Naive B cell (primary cell): ENCODE measurements at regions not wholly inside any gene's neighbourhood (a gene's known extent, or its start where the extent isn't known, plus 50 kb on each side); places are given as distances from the start of the nearest gene placed in this dataset.
"Not testable (repeated sequence)": the region's sequence is repeated elsewhere in the genome, so short reads cannot be mapped to it uniquely, and the experiment has no call there.

Experiments used
- ATAC-seq, 2 donors: fragments of 150-1000 bp; cut with Tn5 transposase; 2 replicates each; pipeline ENCODE4 v1.10.0; 2021; ENCODE audit warnings: low read depth in 2 of 2, mild to moderate bottlenecking in 2 of 2, moderate library complexity in 2 of 2
- DNase-seq: peaks from one replicate; pipeline ENCODE4 v3.0.0; 2022
- H3K27ac Mint-ChIP-seq, 6 donors: one replicate each; pipeline ENCODE4 v1.8.0; 2020 to 2022; ENCODE audit warnings: mild to moderate bottlenecking in 6 of 6, mixed read lengths in 6 of 6, moderate library complexity in 5 of 6, inconsistent platforms in 2 of 6
- H3K27me3 Mint-ChIP-seq, 3 donors: one replicate each; pipeline ENCODE4 v1.8.0; 2021 to 2022; ENCODE audit warnings: mixed read lengths in 3 of 3, mild to moderate bottlenecking in 1 of 3
- H3K36me3 Mint-ChIP-seq, 2 donors: one replicate each; pipeline ENCODE4 v1.8.0; 2020 to 2022; ENCODE audit warnings: mixed read lengths in 2 of 2, inconsistent platforms in 1 of 2, mild to moderate bottlenecking in 1 of 2
- H3K4me1 Mint-ChIP-seq, 3 donors: one replicate each; pipeline ENCODE4 v1.8.0; 2020 to 2022; ENCODE audit warnings: mixed read lengths in 3 of 3, inconsistent platforms in 1 of 3, mild to moderate bottlenecking in 1 of 3, moderate library complexity in 1 of 3
- H3K4me3 Mint-ChIP-seq, 8 donors: one replicate each; pipeline ENCODE4 v1.8.0; 2020 to 2022; ENCODE audit warnings: mild to moderate bottlenecking in 8 of 8, mixed read lengths in 8 of 8, moderate library complexity in 8 of 8, inconsistent platforms in 2 of 8
- H3K9me3 Mint-ChIP-seq, 7 donors: one replicate each; pipeline ENCODE4 v1.8.0; 2020 to 2022; ENCODE audit warnings: mixed read lengths in 7 of 7, mild to moderate bottlenecking in 5 of 7, inconsistent platforms in 2 of 7, moderate library complexity in 1 of 7

- H3K9me3 Mint-ChIP-seq, H3K27ac Mint-ChIP-seq, ATAC-seq, H3K4me3 Mint-ChIP-seq, DNase-seq, H3K36me3 Mint-ChIP-seq, H3K4me1 Mint-ChIP-seq: not testable (repeated sequence)
- peaks cover 6 to 55% (median 46%) of the 10 kb centered on the region in 3 donors for H3K27me3 Mint-ChIP-seq
Measured at GRCh38 chr9:97215127-97215526, 92.3 kb upstream of the CCDC180 start.

GRCh38 chr9:97214556-97214955 is 92.9 kb upstream of the CCDC180 start:
- not testable (repeated sequence) for DNase-seq, H3K4me3 Mint-ChIP-seq, ATAC-seq, H3K27ac Mint-ChIP-seq, H3K9me3 Mint-ChIP-seq, H3K36me3 Mint-ChIP-seq, H3K4me1 Mint-ChIP-seq
- H3K27me3 Mint-ChIP-seq, result peaks cover under 1 to 49% (median 40%) of the 10 kb centered on the region in 3 donors

- not testable (repeated sequence) for H3K27ac Mint-ChIP-seq, H3K4me3 Mint-ChIP-seq, ATAC-seq, H3K36me3 Mint-ChIP-seq, H3K4me1 Mint-ChIP-seq, DNase-seq
- Mint-ChIP-seq H3K9me3 (peaks cover 0 to 19% (median 8%) of the 10 kb centered on the region in 7 donors), H3K27me3 (peaks cover 4 to 17% (median 8%) of the 10 kb centered on the region in 3 donors)
Measured at GRCh38 chr9:97199683-97200082, 107.8 kb upstream of the CCDC180 start.

GRCh38 chr9:97193767-97194166 is 113.7 kb upstream of the CCDC180 start:
- not testable (repeated sequence) for ATAC-seq, H3K27ac Mint-ChIP-seq, H3K4me1 Mint-ChIP-seq, H3K9me3 Mint-ChIP-seq, H3K36me3 Mint-ChIP-seq, DNase-seq, H3K4me3 Mint-ChIP-seq
- peaks cover 3 to 13% (median 12%) of the 10 kb centered on the region in 3 donors for H3K27me3 Mint-ChIP-seq

GRCh38 chr9:97188545-97188944 is 118.9 kb upstream of the CCDC180 start:
- ATAC-seq, result no peak
- Mint-ChIP-seq H3K36me3 (no peaks in the 10 kb centered on the region), H3K4me3 (no peak overlapping the region), H3K27ac (no peak overlapping the region), H3K27me3 (peaks cover 8 to 20% (median 11%) of the 10 kb centered on the region in 3 donors), H3K9me3 (peaks cover 0 to 3% (median 0%) of the 10 kb centered on the region in 7 donors), H3K4me1 (no peaks in the 10 kb centered on the region)
- DNase-seq, result no peak

GRCh38 chr9:97187706-97188105 is 119.8 kb upstream of the CCDC180 start:
- not testable (repeated sequence) for H3K9me3 Mint-ChIP-seq, H3K36me3 Mint-ChIP-seq
- peaks cover 3 to 15% (median 6%) of the 10 kb centered on the region in 3 donors for H3K27me3 Mint-ChIP-seq

GRCh38 chr9:97186493-97186892 is 121.0 kb upstream of the CCDC180 start:
- peaks cover 0 to 15% (median 5%) of the 10 kb centered on the region in 3 donors for H3K27me3 Mint-ChIP-seq
- peaks cover 0 to 3% (median 0%) of the 10 kb centered on the region in 7 donors for H3K9me3 Mint-ChIP-seq

More at GRCh38 chr9:97187706-97188105, 119.8 kb upstream of the CCDC180 start:
- ATAC-seq, H3K27ac Mint-ChIP-seq, H3K4me1 Mint-ChIP-seq, H3K4me3 Mint-ChIP-seq, DNase-seq: not testable (repeated sequence)

GRCh38 chr9:97182532-97182931 is 124.9 kb upstream of the CCDC180 start:
- ATAC-seq, H3K27ac Mint-ChIP-seq, H3K27me3 Mint-ChIP-seq, DNase-seq, H3K9me3 Mint-ChIP-seq, H3K4me3 Mint-ChIP-seq, H3K36me3 Mint-ChIP-seq, H3K4me1 Mint-ChIP-seq: not testable (repeated sequence)

More at GRCh38 chr9:97186493-97186892, 121.0 kb upstream of the CCDC180 start:
- DNase-seq (no peak), ATAC-seq (no peak)
- H3K36me3 Mint-ChIP-seq, result no peaks in the 10 kb centered on the region
- no peaks in the 10 kb centered on the region for H3K4me1 Mint-ChIP-seq
- H3K4me3 Mint-ChIP-seq, result no peak overlapping the region
- no peak overlapping the region for H3K27ac Mint-ChIP-seq

- no peak for ATAC-seq
- no peak for DNase-seq
- Mint-ChIP-seq H3K4me3 (no peak overlapping the region), H3K36me3 (peaks cover 0 to 3% of the 10 kb centered on the region in 2 donors), H3K27me3 (peaks cover 3 to 9% (median 8%) of the 10 kb centered on the region in 3 donors), H3K27ac (no peak overlapping the region), H3K4me1 (no peaks in the 10 kb centered on the region), H3K9me3 (peaks cover 0 to 6% (median under 1%) of the 10 kb centered on the region in 7 donors)
Measured at GRCh38 chr9:97179616-97180015, 127.8 kb upstream of the CCDC180 start.

GRCh38 chr9:97176206-97176605 is 131.3 kb upstream of the CCDC180 start:
- H3K36me3 Mint-ChIP-seq, result peaks cover 0 to 11% of the 10 kb centered on the region in 2 donors
- no peak for ATAC-seq

GRCh38 chr9:97168174-97168573 is 129.2 kb upstream of the CTSV start:
- not testable (repeated sequence) for H3K4me3 Mint-ChIP-seq, H3K9me3 Mint-ChIP-seq, DNase-seq, H3K27ac Mint-ChIP-seq, H3K36me3 Mint-ChIP-seq, ATAC-seq, H3K27me3 Mint-ChIP-seq, H3K4me1 Mint-ChIP-seq

More at GRCh38 chr9:97176206-97176605, 131.3 kb upstream of the CCDC180 start:
- Mint-ChIP-seq H3K9me3 (peaks cover 5 to 22% (median 13%) of the 10 kb centered on the region in 7 donors), H3K27ac (no peak overlapping the region), H3K4me3 (no peak overlapping the region), H3K4me1 (no peaks in the 10 kb centered on the region), H3K27me3 (peaks cover 3 to 9% (median 8%) of the 10 kb centered on the region in 3 donors)
- no peak for DNase-seq

GRCh38 chr9:97166496-97167138 is 127.7 kb upstream of the CTSV start:
- not testable (repeated sequence) for H3K4me3 Mint-ChIP-seq, H3K9me3 Mint-ChIP-seq, H3K4me1 Mint-ChIP-seq, ATAC-seq, H3K27ac Mint-ChIP-seq, DNase-seq, H3K27me3 Mint-ChIP-seq, H3K36me3 Mint-ChIP-seq

GRCh38 chr9:97160255-97160654 is 121.3 kb upstream of the CTSV start:
- Mint-ChIP-seq H3K9me3 (peaks cover 0 to 4% (median 0%) of the 10 kb centered on the region in 7 donors), H3K27me3 (peaks cover 0 to 9% (median 0%) of the 10 kb centered on the region in 3 donors), H3K4me1 (no peaks in the 10 kb centered on the region), H3K4me3 (no peak overlapping the region), H3K27ac (no peak overlapping the region), H3K36me3 (peaks cover 0 to 4% of the 10 kb centered on the region in 2 donors)
- ATAC-seq, result no peak
- no peak for DNase-seq

- not testable (repeated sequence) for H3K27me3 Mint-ChIP-seq, H3K36me3 Mint-ChIP-seq
Measured at GRCh38 chr9:97158722-97159121, 119.8 kb upstream of the CTSV start.

More at GRCh38 chr9:97158722-97159121, 119.8 kb upstream of the CTSV start:
- not testable (repeated sequence) for H3K9me3 Mint-ChIP-seq, H3K4me1 Mint-ChIP-seq, ATAC-seq, DNase-seq, H3K4me3 Mint-ChIP-seq, H3K27ac Mint-ChIP-seq
